Liver (tissue), 8 donors: ENCODE measurements at regions not wholly inside any gene's neighbourhood (a gene's known extent, or its start where the extent isn't known, plus 50 kb on each side); places are given as distances from the start of the nearest gene placed in this dataset.
"Not testable (repeated sequence)": the region's sequence is repeated elsewhere in the genome, so short reads cannot be mapped to it uniquely, and the experiment has no call there.

ENCODE experiments used
- DNase-seq: peaks from one replicate; pipeline ENCODE4 v3.0.0-alpha.2; 2017; ENCODE audit warnings: low spot score
- H3K27ac ChIP-seq, 2 donors: one replicate each; pipeline ENCODE4 v1.7.0; 2013; ENCODE audit warnings: inconsistent platforms in 2 of 2, low read length in 2 of 2, control low read depth in 1 of 2, low read depth in 1 of 2, mild to moderate bottlenecking in 1 of 2
- H3K27me3 ChIP-seq, 4 donors: one replicate each; pipeline versions ENCODE4 v1.6.1 to v1.7.0; 2013; ENCODE audit warnings: low read length in 3 of 4, inconsistent platforms in 1 of 4, mild to moderate bottlenecking in 1 of 4, moderate library complexity in 1 of 4; ENCODE audit not compliant: control insufficient read depth in 4 of 4, insufficient read depth in 4 of 4
- H3K36me3 ChIP-seq, 4 donors: one replicate each; pipeline versions ENCODE4 v1.6.1 to v1.7.0; 2013; ENCODE audit warnings: low read length in 3 of 4, mild to moderate bottlenecking in 3 of 4, low read depth in 1 of 4, moderate library complexity in 1 of 4; ENCODE audit not compliant: control insufficient read depth in 4 of 4, insufficient read depth in 3 of 4
- H3K4me1 ChIP-seq, 4 donors: one replicate each; pipeline versions ENCODE4 v1.6.1 to v1.7.0; 2013; ENCODE audit warnings: low read length in 3 of 4, mild to moderate bottlenecking in 3 of 4, moderate library complexity in 1 of 4; ENCODE audit not compliant: control insufficient read depth in 4 of 4, insufficient read depth in 4 of 4
- H3K4me3 ChIP-seq, 3 donors: one replicate each; pipeline versions ENCODE4 v1.6.1 to v1.7.0; 2013; ENCODE audit warnings: low read length in 3 of 3, control low read depth in 1 of 3, low read depth in 1 of 3, mild to moderate bottlenecking in 1 of 3
- H3K9ac ChIP-seq, 2 donors: one replicate each; pipeline ENCODE4 v1.7.0; 2013; ENCODE audit warnings: low read length in 2 of 2, mild to moderate bottlenecking in 2 of 2, moderate library complexity in 2 of 2, control low read depth in 1 of 2, low read depth in 1 of 2
- H3K9me3 ChIP-seq, 4 donors: one replicate each; pipeline versions ENCODE4 v1.6.1 to v1.7.0; 2013; ENCODE audit warnings: low read length in 3 of 4; ENCODE audit not compliant: control insufficient read depth in 4 of 4
- HNF4G ChIP-seq: IDR thresholded peaks from 2 replicates; pipeline ENCODE4 v1.6.1; 2016; ENCODE audit warnings: antibody characterized with exemption
- JUND ChIP-seq, 2 donors: IDR thresholded peaks; 2 replicates each; pipeline ENCODE4 v1.6.1; 2016; ENCODE audit warnings: antibody characterized with exemption in 2 of 2
- NR2F2 ChIP-seq: IDR thresholded peaks from 2 replicates; pipeline ENCODE4 v1.6.1; 2016; ENCODE audit warnings: antibody characterized with exemption
- RAD21 ChIP-seq, 2 donors: IDR thresholded peaks; 2 replicates each; pipeline ENCODE4 v1.6.1; 2016; ENCODE audit warnings: antibody characterized with exemption in 2 of 2, mild to moderate bottlenecking in 2 of 2
- RXRA ChIP-seq, 2 donors: IDR thresholded peaks; 2 replicates each; pipeline ENCODE4 v1.6.1; 2017 to 2018; ENCODE audit warnings: antibody characterized with exemption in 2 of 2, mild to moderate bottlenecking in 1 of 2
- SP1 ChIP-seq: IDR thresholded peaks from 2 replicates; pipeline ENCODE4 v1.6.1; 2018; ENCODE audit warnings: antibody characterized with exemption, mild to moderate bottlenecking
- TAF1 ChIP-seq: conservative IDR thresholded peaks from 2 replicates; pipeline ENCODE4 v1.6.1; 2016; ENCODE audit warnings: antibody characterized with exemption, mild to moderate bottlenecking
- YY1 ChIP-seq: IDR thresholded peaks from 2 replicates; pipeline ENCODE4 v1.6.1; 2016; ENCODE audit warnings: antibody characterized with exemption, mild to moderate bottlenecking
- WGBS: extraction: QIAGEN DNeasy Blood & Tissue Kit; methylation state at CpG from one replicate; pipeline ENCODE4 v1.1.7; 2013; 5-methylcytosine and 5-hydroxymethylcytosine counted together
- TF ChIP-seq, protein P1 (sequence below): IDR thresholded peaks from 2 replicates; pipeline ENCODE4 v1.6.1; 2016; ENCODE audit warnings: antibody characterized with exemption, mild to moderate bottlenecking
- TF ChIP-seq, protein P2 (sequence below): fragments of 150-350 bp; IDR thresholded peaks from 2 replicates; pipeline ENCODE4 v1.5.1; 2017; ENCODE audit warnings: improper control_type of control experiment, low read depth, low read length; ENCODE audit not compliant: missing input control
- TF ChIP-seq, protein P3 (sequence below): IDR thresholded peaks from 2 replicates; pipeline ENCODE4 v1.6.1; 2016; ENCODE audit warnings: antibody characterized with exemption
- TF ChIP-seq, protein P4 (sequence below): IDR thresholded peaks from 2 replicates; pipeline ENCODE4 v1.6.1; 2016; ENCODE audit warnings: antibody characterized with exemption
- donor health status: healthy.
- donor health status: healthy.
- donor health status: healthy.
- donor health status: healthy.
- donor health status: healthy.

DNA sequence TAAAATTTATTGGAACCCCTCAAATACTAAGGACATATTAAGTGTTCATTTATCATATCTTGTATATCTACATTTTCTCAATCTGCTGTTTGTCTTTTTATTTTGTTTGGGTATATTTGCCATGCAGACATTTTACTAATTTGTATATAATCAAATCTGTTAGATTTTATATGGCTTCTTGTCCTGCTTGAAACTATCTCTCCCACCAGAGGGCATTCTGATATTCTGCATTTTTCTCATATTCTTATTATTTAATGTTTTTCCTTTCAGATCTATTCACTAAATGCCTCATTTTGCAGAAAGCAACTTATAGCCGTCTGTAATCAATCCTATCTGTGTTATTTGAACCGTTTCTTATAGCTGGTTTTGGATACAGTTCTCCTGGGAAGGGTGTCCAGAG lies 745.5 kb downstream of the LRRIQ3 start:
- WGBS = 24% methylated on average over 2 of the region's 2 CpGs
- Histone ChIP-seq H3K27me3 (no peaks in the 10 kb centered on the region), H3K27ac (no peak overlapping the region), H3K36me3 (no peaks in the 10 kb centered on the region), H3K9me3 (no peaks in the 10 kb centered on the region), H3K9ac (no peak overlapping the region), H3K4me1 (no peaks in the 10 kb centered on the region), H3K4me3 (no peak overlapping the region)
- DNase-seq = no peak
- TF ChIP-seq, protein P1, sequence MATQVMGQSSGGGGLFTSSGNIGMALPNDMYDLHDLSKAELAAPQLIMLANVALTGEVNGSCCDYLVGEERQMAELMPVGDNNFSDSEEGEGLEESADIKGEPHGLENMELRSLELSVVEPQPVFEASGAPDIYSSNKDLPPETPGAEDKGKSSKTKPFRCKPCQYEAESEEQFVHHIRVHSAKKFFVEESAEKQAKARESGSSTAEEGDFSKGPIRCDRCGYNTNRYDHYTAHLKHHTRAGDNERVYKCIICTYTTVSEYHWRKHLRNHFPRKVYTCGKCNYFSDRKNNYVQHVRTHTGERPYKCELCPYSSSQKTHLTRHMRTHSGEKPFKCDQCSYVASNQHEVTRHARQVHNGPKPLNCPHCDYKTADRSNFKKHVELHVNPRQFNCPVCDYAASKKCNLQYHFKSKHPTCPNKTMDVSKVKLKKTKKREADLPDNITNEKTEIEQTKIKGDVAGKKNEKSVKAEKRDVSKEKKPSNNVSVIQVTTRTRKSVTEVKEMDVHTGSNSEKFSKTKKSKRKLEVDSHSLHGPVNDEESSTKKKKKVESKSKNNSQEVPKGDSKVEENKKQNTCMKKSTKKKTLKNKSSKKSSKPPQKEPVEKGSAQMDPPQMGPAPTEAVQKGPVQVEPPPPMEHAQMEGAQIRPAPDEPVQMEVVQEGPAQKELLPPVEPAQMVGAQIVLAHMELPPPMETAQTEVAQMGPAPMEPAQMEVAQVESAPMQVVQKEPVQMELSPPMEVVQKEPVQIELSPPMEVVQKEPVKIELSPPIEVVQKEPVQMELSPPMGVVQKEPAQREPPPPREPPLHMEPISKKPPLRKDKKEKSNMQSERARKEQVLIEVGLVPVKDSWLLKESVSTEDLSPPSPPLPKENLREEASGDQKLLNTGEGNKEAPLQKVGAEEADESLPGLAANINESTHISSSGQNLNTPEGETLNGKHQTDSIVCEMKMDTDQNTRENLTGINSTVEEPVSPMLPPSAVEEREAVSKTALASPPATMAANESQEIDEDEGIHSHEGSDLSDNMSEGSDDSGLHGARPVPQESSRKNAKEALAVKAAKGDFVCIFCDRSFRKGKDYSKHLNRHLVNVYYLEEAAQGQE = no peak
- TF ChIP-seq TAF1 (no peak), JUND (IDR thresholded peaks at IDR 0.05) (no peak), RAD21 (IDR thresholded peaks at IDR 0.05) (no peak), NR2F2 (no peak), SP1 (no peak), YY1 (no peak), RXRA (IDR thresholded peaks at IDR 0.05) (no peak), HNF4G (no peak)
- TF ChIP-seq, protein P2, sequence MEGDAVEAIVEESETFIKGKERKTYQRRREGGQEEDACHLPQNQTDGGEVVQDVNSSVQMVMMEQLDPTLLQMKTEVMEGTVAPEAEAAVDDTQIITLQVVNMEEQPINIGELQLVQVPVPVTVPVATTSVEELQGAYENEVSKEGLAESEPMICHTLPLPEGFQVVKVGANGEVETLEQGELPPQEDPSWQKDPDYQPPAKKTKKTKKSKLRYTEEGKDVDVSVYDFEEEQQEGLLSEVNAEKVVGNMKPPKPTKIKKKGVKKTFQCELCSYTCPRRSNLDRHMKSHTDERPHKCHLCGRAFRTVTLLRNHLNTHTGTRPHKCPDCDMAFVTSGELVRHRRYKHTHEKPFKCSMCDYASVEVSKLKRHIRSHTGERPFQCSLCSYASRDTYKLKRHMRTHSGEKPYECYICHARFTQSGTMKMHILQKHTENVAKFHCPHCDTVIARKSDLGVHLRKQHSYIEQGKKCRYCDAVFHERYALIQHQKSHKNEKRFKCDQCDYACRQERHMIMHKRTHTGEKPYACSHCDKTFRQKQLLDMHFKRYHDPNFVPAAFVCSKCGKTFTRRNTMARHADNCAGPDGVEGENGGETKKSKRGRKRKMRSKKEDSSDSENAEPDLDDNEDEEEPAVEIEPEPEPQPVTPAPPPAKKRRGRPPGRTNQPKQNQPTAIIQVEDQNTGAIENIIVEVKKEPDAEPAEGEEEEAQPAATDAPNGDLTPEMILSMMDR = no peak
- TF ChIP-seq, protein P3, sequence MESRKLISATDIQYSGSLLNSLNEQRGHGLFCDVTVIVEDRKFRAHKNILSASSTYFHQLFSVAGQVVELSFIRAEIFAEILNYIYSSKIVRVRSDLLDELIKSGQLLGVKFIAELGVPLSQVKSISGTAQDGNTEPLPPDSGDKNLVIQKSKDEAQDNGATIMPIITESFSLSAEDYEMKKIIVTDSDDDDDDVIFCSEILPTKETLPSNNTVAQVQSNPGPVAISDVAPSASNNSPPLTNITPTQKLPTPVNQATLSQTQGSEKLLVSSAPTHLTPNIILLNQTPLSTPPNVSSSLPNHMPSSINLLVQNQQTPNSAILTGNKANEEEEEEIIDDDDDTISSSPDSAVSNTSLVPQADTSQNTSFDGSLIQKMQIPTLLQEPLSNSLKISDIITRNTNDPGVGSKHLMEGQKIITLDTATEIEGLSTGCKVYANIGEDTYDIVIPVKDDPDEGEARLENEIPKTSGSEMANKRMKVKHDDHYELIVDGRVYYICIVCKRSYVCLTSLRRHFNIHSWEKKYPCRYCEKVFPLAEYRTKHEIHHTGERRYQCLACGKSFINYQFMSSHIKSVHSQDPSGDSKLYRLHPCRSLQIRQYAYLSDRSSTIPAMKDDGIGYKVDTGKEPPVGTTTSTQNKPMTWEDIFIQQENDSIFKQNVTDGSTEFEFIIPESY = no peak
- TF ChIP-seq, protein P4, sequence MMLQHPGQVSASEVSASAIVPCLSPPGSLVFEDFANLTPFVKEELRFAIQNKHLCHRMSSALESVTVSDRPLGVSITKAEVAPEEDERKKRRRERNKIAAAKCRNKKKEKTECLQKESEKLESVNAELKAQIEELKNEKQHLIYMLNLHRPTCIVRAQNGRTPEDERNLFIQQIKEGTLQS = no peak

DNA sequence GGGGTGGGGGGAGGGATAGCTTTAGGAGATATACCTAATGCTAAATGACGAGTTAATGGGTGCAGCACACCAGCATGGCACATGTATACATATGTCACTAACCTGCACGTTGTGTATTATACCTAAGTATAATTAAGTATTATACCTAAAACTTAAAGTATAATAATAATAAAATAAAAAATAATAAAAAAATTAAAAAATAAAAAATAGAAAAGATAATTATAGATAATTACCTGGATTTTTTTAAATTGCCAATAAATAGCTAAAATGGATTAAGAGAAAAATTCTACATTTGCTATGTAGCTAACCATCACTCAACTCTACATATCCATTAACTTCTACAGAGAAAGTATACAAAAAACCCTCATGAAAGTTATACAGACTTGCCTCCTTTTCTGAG lies 747.3 kb downstream of the LRRIQ3 start:
- WGBS = 82% methylated on average over 2 of the region's 2 CpGs
- not testable (repeated sequence) for H3K4me1 ChIP-seq, H3K9me3 ChIP-seq, DNase-seq, H3K4me3 ChIP-seq, H3K27me3 ChIP-seq, H3K36me3 ChIP-seq, H3K27ac ChIP-seq, H3K9ac ChIP-seq
